Stomach (tissue), 8 donors: ENCODE measurements at regions not wholly inside any gene's neighbourhood (a gene's known extent, or its start where the extent isn't known, plus 50 kb on each side); places are given as distances from the start of the nearest gene placed in this dataset.
A peak's percentile ranks its signal among the peaks of the same experiment; 100 is the strongest.

ENCODE experiments used
- DNase-seq, 2 donors: peaks; one replicate each; pipeline versions ENCODE4 v3.0.0 to v3.0.0-alpha.2; 2013 to 2019
- H3K27ac ChIP-seq, 5 donors: fragments of 200-600 bp in 4 of 5; sonication (generic) in 4 of 5; one replicate each; pipeline ENCODE4 v1.5.1; 2013 to 2019; ENCODE audit warnings: mild to moderate bottlenecking in 1 of 5, moderate library complexity in 1 of 5
- H3K27me3 ChIP-seq, 3 donors: fragments of 200-600 bp; sonication (generic); one replicate each; pipeline ENCODE4 v1.5.1; 2017 to 2019; ENCODE audit warnings: mixed run types in 1 of 3
- H3K36me3 ChIP-seq, 4 donors: fragments of 200-600 bp; sonication (generic); 1 replicate in 3 of 4; 2 replicates in 1 of 4; pipeline ENCODE4 v1.5.1; 2016 to 2019
- H3K4me1 ChIP-seq, 4 donors: fragments of 200-600 bp; sonication (generic); one replicate each; pipeline ENCODE4 v1.5.1; 2016 to 2019
- H3K4me3 ChIP-seq, 4 donors: fragments of 200-600 bp; sonication (generic) in 3 of 4; one replicate each; pipeline ENCODE4 v1.5.1; 2016 to 2019; ENCODE audit warnings: mild to moderate bottlenecking in 1 of 4
- H3K9me3 ChIP-seq, 4 donors: fragments of 200-600 bp; sonication (generic); one replicate each; pipeline ENCODE4 v1.5.1; 2016 to 2019
- EP300 ChIP-seq: sonication (generic); formaldehyde crosslinking; IDR thresholded peaks from one replicate; pipeline ENCODE4 v1.6.1; 2017; ENCODE audit warnings: antibody characterized with exemption
- POLR2A ChIP-seq, 4 donors: fragments of 450-650 bp; IDR thresholded peaks; one replicate each; pipeline ENCODE4 v1.6.1; 2016; ENCODE audit warnings: antibody characterized with exemption in 4 of 4, control low read depth in 2 of 4, mild to moderate bottlenecking in 1 of 4, moderate library complexity in 1 of 4
- POLR2AphosphoS5 ChIP-seq, 3 donors: sonication (generic); formaldehyde crosslinking; IDR thresholded peaks; one replicate each; pipeline ENCODE4 v1.6.1; 2016; ENCODE audit warnings: antibody characterized with exemption in 3 of 3
- WGBS, 5 donors: extraction: QIAGEN DNeasy Blood & Tissue Kit in 3 of 5; methylation state at CpG; one replicate each; pipeline versions ENCODE4 v1.1.5 to v1.1.7; 2013 to 2018; 5-methylcytosine and 5-hydroxymethylcytosine counted together
- intact Hi-C: fragments of 100-400 bp; cut with DNase I; formaldehyde crosslinking; loops from one replicate; pipeline ENCODE4 v1.15.1; 2023; ENCODE audit warnings: low total_unique reads
- TF ChIP-seq, protein P1 (sequence below), 7 experiments: fragments of 450-650 bp in 4 of 7; fragments of 200-600 bp in 3 of 7; sonication (generic) in 3 of 7; IDR thresholded peaks; one replicate each; pipeline ENCODE4 v1.5.1; 2016 to 2019; ENCODE audit warnings: antibody characterized with exemption in 7 of 7, control low read depth in 2 of 7, mild to moderate bottlenecking in 1 of 7
- donor health status: healthy with polysubstance abuse.
- donor health status: Bipolar disorder and iron deficiency.
- donor health status: healthy.

DNA sequence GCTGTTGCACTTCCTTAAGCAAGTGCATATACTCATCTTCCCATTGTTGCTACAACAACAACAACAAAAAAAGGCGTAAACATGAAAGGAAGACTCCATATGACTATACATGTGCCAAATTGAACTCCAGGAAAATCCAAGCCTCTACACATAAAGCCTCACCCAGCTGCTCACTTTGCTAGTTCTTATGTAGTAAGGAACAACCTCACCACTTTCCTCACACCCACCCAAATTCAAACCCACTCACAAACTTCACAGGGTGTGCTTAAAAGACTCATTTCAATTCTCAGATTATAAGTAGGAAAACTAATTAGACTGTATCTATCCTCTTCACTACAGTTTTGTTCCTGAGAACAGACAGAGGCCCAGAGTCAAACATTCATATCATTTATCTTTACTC lies 671.1 kb upstream of the INTU start:
- no peak for DNase-seq
- intact Hi-C loops = no loop called here
- no peak overlapping the region for H3K27ac ChIP-seq
- WGBS, 5 donors = 67 to 95% (median 88%) methylated on average over 1 of the region's 1 CpG
- H3K36me3 ChIP-seq = no peaks in the 10 kb centered on the region
- no peak overlapping the region for H3K4me3 ChIP-seq
- H3K27me3 ChIP-seq = no peaks in the 10 kb centered on the region
- TF ChIP-seq, protein P1, sequence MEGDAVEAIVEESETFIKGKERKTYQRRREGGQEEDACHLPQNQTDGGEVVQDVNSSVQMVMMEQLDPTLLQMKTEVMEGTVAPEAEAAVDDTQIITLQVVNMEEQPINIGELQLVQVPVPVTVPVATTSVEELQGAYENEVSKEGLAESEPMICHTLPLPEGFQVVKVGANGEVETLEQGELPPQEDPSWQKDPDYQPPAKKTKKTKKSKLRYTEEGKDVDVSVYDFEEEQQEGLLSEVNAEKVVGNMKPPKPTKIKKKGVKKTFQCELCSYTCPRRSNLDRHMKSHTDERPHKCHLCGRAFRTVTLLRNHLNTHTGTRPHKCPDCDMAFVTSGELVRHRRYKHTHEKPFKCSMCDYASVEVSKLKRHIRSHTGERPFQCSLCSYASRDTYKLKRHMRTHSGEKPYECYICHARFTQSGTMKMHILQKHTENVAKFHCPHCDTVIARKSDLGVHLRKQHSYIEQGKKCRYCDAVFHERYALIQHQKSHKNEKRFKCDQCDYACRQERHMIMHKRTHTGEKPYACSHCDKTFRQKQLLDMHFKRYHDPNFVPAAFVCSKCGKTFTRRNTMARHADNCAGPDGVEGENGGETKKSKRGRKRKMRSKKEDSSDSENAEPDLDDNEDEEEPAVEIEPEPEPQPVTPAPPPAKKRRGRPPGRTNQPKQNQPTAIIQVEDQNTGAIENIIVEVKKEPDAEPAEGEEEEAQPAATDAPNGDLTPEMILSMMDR (IDR thresholded peaks at IDR 0.05) = no peak
- no peak for TF ChIP-seq POLR2A (IDR thresholded peaks at IDR 0.05)
- no peak for TF ChIP-seq EP300
- TF ChIP-seq POLR2AphosphoS5 (IDR thresholded peaks at IDR 0.05) = no peak
- no peaks in the 10 kb centered on the region for H3K9me3 ChIP-seq
- no peaks in the 10 kb centered on the region for H3K4me1 ChIP-seq

DNA sequence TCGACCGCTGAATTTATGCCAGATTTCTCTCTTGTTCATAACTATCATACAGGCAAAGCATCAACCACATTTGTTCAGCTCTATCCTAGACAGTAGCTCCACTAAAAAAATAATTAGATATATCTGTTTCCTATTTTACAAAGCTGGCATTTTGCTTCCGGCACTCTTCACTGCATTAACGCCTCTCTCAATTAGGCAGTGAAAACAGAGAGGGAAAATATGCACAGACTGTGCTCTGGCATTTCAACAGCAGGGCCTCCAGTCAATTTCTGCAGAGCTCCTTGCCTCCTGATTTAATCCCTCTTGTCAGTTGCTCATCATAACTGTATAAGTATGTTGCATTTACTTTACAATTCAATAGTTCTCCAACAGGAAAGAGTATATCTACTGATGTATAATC lies 666.9 kb upstream of the INTU start:
- no peak for DNase-seq
- no peak for TF ChIP-seq POLR2AphosphoS5 (IDR thresholded peaks at IDR 0.05)
- TF ChIP-seq POLR2A (IDR thresholded peaks at IDR 0.05) = no peak
- TF ChIP-seq, protein P1 (IDR thresholded peaks at IDR 0.05) = no peak
- TF ChIP-seq EP300 = no peak
- no peaks in the 10 kb centered on the region for H3K9me3 ChIP-seq
- H3K27me3 ChIP-seq = no peaks in the 10 kb centered on the region
- H3K4me3 ChIP-seq = no peak overlapping the region
- H3K36me3 ChIP-seq = no peaks in the 10 kb centered on the region
- intact Hi-C loops = no loop called here
- no peaks in the 10 kb centered on the region for H3K4me1 ChIP-seq
- no peak overlapping the region for H3K27ac ChIP-seq
- 77 to 86% (median 84%) methylated on average over 4 of the region's 4 CpGs for WGBS, 5 donors

DNA sequence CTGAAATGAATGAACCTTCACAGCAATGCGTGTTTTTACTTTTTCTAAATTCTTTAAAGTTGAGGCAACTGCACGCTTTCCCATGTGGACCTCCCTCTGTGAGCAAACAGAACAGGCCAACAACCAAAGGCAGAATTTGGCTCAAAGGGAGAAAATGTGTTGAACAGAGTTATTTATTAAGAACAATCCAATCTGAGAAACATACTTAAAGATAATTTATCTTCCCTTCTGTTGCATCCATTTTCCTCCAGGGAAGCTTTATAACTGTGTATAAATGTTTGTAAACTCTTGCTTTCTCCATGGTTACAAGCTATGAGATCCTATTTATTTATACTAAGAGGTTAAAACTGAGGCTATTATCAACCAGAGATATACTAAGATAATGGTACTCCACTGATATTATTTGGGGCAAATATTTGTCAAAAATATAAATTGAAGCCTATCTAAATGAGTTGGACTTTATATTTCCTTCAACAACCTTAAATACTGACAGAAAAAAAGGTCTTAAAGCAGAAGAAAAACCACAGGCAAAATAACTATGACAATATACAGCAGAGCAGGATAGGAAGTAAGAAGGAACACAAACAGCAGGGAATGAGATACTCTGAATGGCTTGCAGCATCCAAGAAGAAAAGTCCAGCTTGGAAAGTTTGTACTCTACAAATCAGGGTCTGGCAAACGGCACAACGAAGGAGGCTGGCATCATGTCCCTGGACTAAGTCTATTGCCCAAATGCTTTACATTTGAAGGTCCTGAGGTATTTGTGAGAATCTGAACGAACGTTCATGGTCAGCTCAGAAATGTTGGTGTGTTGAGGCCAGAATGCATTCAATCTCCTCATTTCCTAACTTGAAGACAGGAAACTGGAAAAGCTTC lies 663.2 kb upstream of the INTU start:
- Histone ChIP-seq H3K4me3 (no peak overlapping the region), H3K27me3 (no peaks in the 10 kb centered on the region), H3K4me1 (no peaks in the 10 kb centered on the region), H3K9me3 (no peaks in the 10 kb centered on the region), H3K36me3 (no peaks in the 10 kb centered on the region), H3K27ac (peak overlapping the region in 2 of 5 donors; percentile 3 to 44)
- TF ChIP-seq EP300 = no peak
- no peak for TF ChIP-seq POLR2A (IDR thresholded peaks at IDR 0.05)
- TF ChIP-seq, protein P1 (IDR thresholded peaks at IDR 0.05) = no peak
- no peak for TF ChIP-seq POLR2AphosphoS5 (IDR thresholded peaks at IDR 0.05)
- intact Hi-C loops = no loop called here
- WGBS, 5 donors = 51 to 56% (median 53%) methylated on average over 6 of the region's 6 CpGs
- DNase-seq = peak in 1 of 2 donors; percentile 79

DNA sequence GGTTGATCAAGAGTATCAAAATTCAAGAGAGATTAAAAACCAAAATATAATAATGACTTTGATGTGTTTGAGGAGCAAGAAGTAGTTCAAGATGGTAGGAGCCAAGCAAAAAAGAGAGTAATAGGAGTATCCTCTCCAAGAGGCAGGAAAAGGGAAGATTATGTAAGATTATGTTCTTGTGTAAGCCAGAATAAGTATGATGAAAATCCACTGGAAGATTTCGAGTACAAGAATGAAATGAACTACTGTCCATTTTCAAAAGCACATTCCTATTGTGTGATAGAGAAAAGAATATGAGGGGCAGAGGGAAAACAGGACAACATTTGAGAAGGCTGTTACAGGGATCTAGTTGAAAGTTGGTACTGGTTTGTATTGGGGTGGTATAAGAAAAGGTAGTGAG lies 659.6 kb upstream of the INTU start:
- WGBS, 5 donors = 67 to 90% (median 68%) methylated on average over 1 of the region's 1 CpG
- Histone ChIP-seq H3K36me3 (no peaks in the 10 kb centered on the region), H3K4me3 (no peak overlapping the region), H3K9me3 (no peaks in the 10 kb centered on the region), H3K27me3 (no peaks in the 10 kb centered on the region), H3K27ac (no peak overlapping the region), H3K4me1 (peaks cover 0 to 3% (median 0%) of the 10 kb centered on the region in 4 donors)
- intact Hi-C loops = no loop called here
- TF ChIP-seq POLR2AphosphoS5 (IDR thresholded peaks at IDR 0.05) (no peak), EP300 (no peak), POLR2A (IDR thresholded peaks at IDR 0.05) (no peak)
- TF ChIP-seq, protein P1 (IDR thresholded peaks at IDR 0.05) = no peak
- DNase-seq = no peak
